ENCODE measurements at regions not wholly inside any gene's neighbourhood (a gene's known extent, or its start where the extent isn't known, plus 50 kb on each side); places are given as distances from the start of the nearest gene placed in this dataset.

DNA sequence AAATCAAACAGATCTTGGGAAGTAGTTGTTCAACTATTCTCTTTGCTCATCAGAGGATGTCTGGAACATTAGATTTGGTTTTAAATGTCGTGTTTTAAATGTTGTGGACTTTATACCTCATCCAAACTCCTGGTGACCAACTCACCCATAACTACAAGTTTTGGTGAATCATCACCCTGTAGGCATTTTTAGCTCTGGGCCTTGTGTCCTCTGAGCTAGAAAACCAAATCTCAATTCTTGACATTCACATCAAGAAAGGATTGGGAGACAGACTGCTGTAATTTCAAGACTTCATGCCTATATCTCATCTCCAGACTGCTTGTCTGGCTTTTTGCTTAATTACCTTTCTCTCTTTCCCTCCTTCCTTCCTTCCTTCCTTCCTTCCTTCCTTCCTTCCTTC, 228.5 kb upstream of the ROBO2 start:
- TF ChIP-seq, protein P1, sequence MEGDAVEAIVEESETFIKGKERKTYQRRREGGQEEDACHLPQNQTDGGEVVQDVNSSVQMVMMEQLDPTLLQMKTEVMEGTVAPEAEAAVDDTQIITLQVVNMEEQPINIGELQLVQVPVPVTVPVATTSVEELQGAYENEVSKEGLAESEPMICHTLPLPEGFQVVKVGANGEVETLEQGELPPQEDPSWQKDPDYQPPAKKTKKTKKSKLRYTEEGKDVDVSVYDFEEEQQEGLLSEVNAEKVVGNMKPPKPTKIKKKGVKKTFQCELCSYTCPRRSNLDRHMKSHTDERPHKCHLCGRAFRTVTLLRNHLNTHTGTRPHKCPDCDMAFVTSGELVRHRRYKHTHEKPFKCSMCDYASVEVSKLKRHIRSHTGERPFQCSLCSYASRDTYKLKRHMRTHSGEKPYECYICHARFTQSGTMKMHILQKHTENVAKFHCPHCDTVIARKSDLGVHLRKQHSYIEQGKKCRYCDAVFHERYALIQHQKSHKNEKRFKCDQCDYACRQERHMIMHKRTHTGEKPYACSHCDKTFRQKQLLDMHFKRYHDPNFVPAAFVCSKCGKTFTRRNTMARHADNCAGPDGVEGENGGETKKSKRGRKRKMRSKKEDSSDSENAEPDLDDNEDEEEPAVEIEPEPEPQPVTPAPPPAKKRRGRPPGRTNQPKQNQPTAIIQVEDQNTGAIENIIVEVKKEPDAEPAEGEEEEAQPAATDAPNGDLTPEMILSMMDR (conservative IDR thresholded peaks at IDR 0.05; ENCODE audit: low read depth, low read length) = no peak
- TF ChIP-seq EZH2 (IDR thresholded peaks at IDR 0.05; ENCODE audit: low read length, unreplicated experiment) (no peak), EZH2phosphoT487 (IDR thresholded peaks at IDR 0.05; ENCODE audit: borderline replicate concordance, low read length) (no peak)
